ENCODE measurements at regions not wholly inside any gene's neighbourhood (a gene's known extent, or its start where the extent isn't known, plus 50 kb on each side); places are given as distances from the start of the nearest gene placed in this dataset.

DNA sequence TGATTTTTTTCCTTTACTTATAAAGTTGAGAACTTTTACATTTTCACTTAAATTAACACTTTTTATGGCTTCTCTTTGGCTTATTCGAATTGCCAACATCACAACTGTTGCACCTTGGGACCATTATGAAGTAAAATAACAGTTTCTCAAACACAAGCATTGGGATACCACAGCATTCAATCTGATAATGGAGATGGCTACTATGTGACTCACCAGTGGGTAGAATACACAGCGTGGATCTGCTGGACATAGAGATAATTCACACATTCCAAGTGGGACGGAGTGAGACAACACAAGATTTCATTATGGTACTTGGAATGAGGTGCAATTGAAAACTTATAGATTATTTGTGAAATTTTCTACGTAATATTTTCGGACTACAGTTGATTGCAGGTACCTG, 68.0 kb downstream of the ADAMTS1 start:
- no peak for TF ChIP-seq POLR2A (IDR thresholded peaks at IDR 0.05)
- TF ChIP-seq EP300 (IDR thresholded peaks at IDR 0.05), result no peak
- TF ChIP-seq POLR2AphosphoS5 (IDR thresholded peaks at IDR 0.05), result no peak
- TF ChIP-seq, protein P1, sequence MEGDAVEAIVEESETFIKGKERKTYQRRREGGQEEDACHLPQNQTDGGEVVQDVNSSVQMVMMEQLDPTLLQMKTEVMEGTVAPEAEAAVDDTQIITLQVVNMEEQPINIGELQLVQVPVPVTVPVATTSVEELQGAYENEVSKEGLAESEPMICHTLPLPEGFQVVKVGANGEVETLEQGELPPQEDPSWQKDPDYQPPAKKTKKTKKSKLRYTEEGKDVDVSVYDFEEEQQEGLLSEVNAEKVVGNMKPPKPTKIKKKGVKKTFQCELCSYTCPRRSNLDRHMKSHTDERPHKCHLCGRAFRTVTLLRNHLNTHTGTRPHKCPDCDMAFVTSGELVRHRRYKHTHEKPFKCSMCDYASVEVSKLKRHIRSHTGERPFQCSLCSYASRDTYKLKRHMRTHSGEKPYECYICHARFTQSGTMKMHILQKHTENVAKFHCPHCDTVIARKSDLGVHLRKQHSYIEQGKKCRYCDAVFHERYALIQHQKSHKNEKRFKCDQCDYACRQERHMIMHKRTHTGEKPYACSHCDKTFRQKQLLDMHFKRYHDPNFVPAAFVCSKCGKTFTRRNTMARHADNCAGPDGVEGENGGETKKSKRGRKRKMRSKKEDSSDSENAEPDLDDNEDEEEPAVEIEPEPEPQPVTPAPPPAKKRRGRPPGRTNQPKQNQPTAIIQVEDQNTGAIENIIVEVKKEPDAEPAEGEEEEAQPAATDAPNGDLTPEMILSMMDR (IDR thresholded peaks at IDR 0.05), result no peak
- no peak for ATAC-seq (ENCODE audit: low FRiP score in 2 of 2)
- 87 to 95% methylated on average over 5 of the region's 5 CpGs for WGBS, 2 donors

DNA sequence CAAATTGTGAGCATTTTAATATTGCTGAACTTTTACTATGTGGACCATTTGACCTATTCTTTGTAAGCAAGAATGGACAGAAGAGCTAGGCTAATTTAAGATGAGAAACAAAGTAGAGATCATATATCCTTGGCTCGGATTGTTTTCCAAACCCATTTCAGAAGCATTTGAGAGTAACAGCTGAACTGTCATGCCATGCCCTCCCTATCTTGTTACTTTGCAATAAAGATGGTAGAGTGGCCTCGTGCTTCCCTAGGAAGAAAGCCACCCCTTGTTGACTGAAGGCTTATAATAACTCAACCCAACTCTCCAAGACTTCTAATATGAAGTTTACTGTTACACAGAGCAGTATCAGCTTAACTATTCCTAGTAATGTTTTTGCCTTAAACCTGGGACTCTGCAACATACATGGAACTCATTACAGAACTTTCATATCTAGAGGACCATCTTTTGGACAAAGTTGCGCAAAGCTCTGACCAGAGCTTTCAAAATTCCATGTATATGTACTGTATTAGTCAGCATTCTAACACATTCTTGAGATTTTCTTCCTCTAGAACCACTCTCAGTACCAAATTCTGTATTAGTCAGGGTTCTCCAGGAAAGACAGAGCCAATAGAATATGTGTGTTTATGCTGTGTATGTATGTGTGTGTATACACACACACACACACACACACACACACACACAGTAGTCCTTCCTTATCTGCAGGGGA, 68.7 kb downstream of the ADAMTS1 start:
- DNase-seq (no peak), ATAC-seq (ENCODE audit: low FRiP score in 2 of 2) (no peak)
- 86 to 91% methylated on average over 3 of the region's 3 CpGs for WGBS, 2 donors
- H3K27ac ChIP-seq, result no peak overlapping the region
- no peaks in the 10 kb centered on the region for H3K9me3 ChIP-seq
- TF ChIP-seq, protein P1 (IDR thresholded peaks at IDR 0.05), result no peak
- TF ChIP-seq POLR2AphosphoS5 (IDR thresholded peaks at IDR 0.05) (no peak), EP300 (IDR thresholded peaks at IDR 0.05) (no peak)
- H3K36me3 ChIP-seq, result no peaks in the 10 kb centered on the region
- no peak overlapping the region for H3K4me3 ChIP-seq
- no peaks in the 10 kb centered on the region for H3K4me1 ChIP-seq
- H3K27me3 ChIP-seq, result no peaks in the 10 kb centered on the region

More for the DNA sequence above, 68.0 kb downstream of the ADAMTS1 start:
- Histone ChIP-seq H3K27me3 (no peaks in the 10 kb centered on the region), H3K4me1 (no peaks in the 10 kb centered on the region), H3K9me3 (no peaks in the 10 kb centered on the region), H3K36me3 (no peaks in the 10 kb centered on the region), H3K4me3 (no peak overlapping the region), H3K27ac (no peak overlapping the region)
- no peak for DNase-seq

DNA sequence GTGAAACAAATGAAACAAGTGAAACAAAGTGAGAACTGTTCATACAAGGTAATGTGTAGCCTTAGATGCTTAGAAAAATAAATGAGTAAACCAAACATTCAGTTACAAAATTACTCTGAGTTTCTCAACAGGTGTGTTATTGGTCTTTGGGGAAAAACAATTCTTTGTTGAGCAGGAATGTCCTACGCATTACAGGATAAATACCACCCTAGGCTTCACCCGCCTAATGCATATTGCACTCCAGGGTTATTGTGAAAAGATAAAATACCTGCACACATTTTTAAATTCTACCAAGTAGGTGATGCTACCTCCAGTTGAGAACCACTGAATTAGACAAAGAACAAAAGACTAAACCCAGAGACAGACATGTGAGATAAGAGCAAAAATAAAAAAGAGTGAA, 72.2 kb downstream of the ADAMTS1 start:
- WGBS, 2 donors, result 93% methylated on average over 2 of the region's 2 CpGs

DNA sequence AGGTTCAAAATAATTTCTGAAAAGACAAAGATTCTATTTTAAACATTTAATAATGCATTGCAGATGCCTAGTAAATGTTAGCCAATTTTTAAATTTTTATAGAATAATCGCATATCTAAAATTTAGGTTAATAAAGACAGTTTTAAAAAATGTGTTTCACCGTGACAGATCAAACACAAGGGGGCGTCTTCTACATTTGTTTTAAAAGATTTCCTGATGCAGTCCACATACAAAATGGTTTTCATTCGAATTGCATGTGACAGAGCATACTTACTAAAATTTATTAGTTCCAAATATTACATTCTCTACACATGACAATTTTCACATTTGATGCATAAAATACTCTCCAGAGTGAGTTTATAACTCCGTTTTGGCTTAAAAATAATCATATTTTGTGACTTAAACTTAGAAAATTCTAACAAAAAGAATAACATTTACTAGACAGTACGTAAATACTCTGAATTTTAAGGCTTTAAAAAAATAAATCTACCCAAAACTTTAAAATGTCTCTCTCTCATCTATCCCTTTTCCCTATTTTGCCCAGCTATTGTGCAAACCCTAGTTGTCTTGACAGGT, 75.5 kb downstream of the ADAMTS1 start:
- Histone ChIP-seq H3K27me3 (no peaks in the 10 kb centered on the region), H3K4me1 (no peaks in the 10 kb centered on the region)

More for the DNA sequence above, 72.2 kb downstream of the ADAMTS1 start:
- H3K27me3 ChIP-seq, result no peaks in the 10 kb centered on the region
- ATAC-seq (ENCODE audit: low FRiP score in 2 of 2) (no peak), DNase-seq (no peak)
- no peaks in the 10 kb centered on the region for H3K9me3 ChIP-seq
- H3K36me3 ChIP-seq, result no peaks in the 10 kb centered on the region
- no peak overlapping the region for H3K27ac ChIP-seq
- no peak overlapping the region for H3K4me3 ChIP-seq
- no peak for TF ChIP-seq EP300 (IDR thresholded peaks at IDR 0.05)
- no peak for TF ChIP-seq POLR2AphosphoS5 (IDR thresholded peaks at IDR 0.05)
- TF ChIP-seq POLR2A (IDR thresholded peaks at IDR 0.05), result no peak
- TF ChIP-seq, protein P1 (IDR thresholded peaks at IDR 0.05), result no peak
- H3K4me1 ChIP-seq, result no peaks in the 10 kb centered on the region

More for the DNA sequence above, 75.5 kb downstream of the ADAMTS1 start:
- DNase-seq (no peak), ATAC-seq (ENCODE audit: low FRiP score in 2 of 2) (peak in 1 of 2 donors; percentile 40)
- TF ChIP-seq EP300 (IDR thresholded peaks at IDR 0.05), result no peak
- no peak for TF ChIP-seq POLR2AphosphoS5 (IDR thresholded peaks at IDR 0.05)
- TF ChIP-seq, protein P1 (IDR thresholded peaks at IDR 0.05), result peak in 5 of 6 experiments; percentile 15 to 53 (median 44)
- TF ChIP-seq POLR2A (IDR thresholded peaks at IDR 0.05), result no peak
- 31 to 37% methylated on average over 6 of the region's 6 CpGs for WGBS, 2 donors
- Histone ChIP-seq H3K9me3 (no peaks in the 10 kb centered on the region), H3K4me3 (no peak overlapping the region), H3K27ac (no peak overlapping the region), H3K36me3 (no peaks in the 10 kb centered on the region)

Data from upper lobe of left lung (tissue), 6 donors.